HFFc6 (cell line): ENCODE measurements at regions not wholly inside any gene's neighbourhood (a gene's known extent, or its start where the extent isn't known, plus 50 kb on each side); places are given as distances from the start of the nearest gene placed in this dataset.

ENCODE experiments used
- DNase-seq: peaks from one replicate; pipeline ENCODE4 v3.0.0-alpha.2; 2018
- H3K27ac Mint-ChIP-seq: 2 replicates; pipeline ENCODE4 v1.8.0; 2020; ENCODE audit warnings: mild to moderate bottlenecking, mixed read lengths
- H3K27me3 Mint-ChIP-seq: 2 replicates; pipeline ENCODE4 v1.8.0; 2021; ENCODE audit warnings: mild to moderate bottlenecking, moderate library complexity, mixed read lengths; ENCODE audit not compliant: insufficient read depth
- H3K36me3 Mint-ChIP-seq: 2 replicates; pipeline ENCODE4 v1.8.0; 2021; ENCODE audit warnings: low read depth, mixed read lengths
- H3K4me1 Mint-ChIP-seq: 2 replicates; pipeline ENCODE4 v1.8.0; 2020; ENCODE audit warnings: low read depth, mixed read lengths
- H3K4me3 Mint-ChIP-seq: 2 replicates; pipeline ENCODE4 v1.8.0; 2020; ENCODE audit warnings: mild to moderate bottlenecking, moderate library complexity, mixed read lengths
- H3K9me3 Mint-ChIP-seq: 2 replicates; pipeline ENCODE4 v1.8.0; 2020; ENCODE audit warnings: mild to moderate bottlenecking, mixed read lengths
- CTCF ChIP-seq: fragments of 200-600 bp; sonication (generic); IDR thresholded peaks from 2 replicates; pipeline ENCODE4 v1.5.0; 2021; ENCODE audit warnings: antibody characterized with exemption, mild to moderate bottlenecking

- no peak for DNase-seq
- peaks cover 29% of the 10 kb centered on the region for H3K27me3 Mint-ChIP-seq
- no peak for TF ChIP-seq CTCF
- H3K4me3 Mint-ChIP-seq, result no peak overlapping the region
- H3K9me3 Mint-ChIP-seq, result no peaks in the 10 kb centered on the region
- H3K36me3 Mint-ChIP-seq, result no peaks in the 10 kb centered on the region
- H3K4me1 Mint-ChIP-seq, result no peaks in the 10 kb centered on the region
- H3K27ac Mint-ChIP-seq, result no peak overlapping the region
Measured at GRCh38 chr9:79975621-79976256, 404.0 kb downstream of the TLE4 start.

- no peaks in the 10 kb centered on the region for H3K36me3 Mint-ChIP-seq
- peaks cover 32% of the 10 kb centered on the region for H3K27me3 Mint-ChIP-seq
- no peaks in the 10 kb centered on the region for H3K4me1 Mint-ChIP-seq
- no peak overlapping the region for H3K27ac Mint-ChIP-seq
- H3K4me3 Mint-ChIP-seq, result no peak overlapping the region
- no peak for DNase-seq
- no peaks in the 10 kb centered on the region for H3K9me3 Mint-ChIP-seq
- no peak for TF ChIP-seq CTCF
Measured at GRCh38 chr9:79974806-79975422, 403.1 kb downstream of the TLE4 start.

GRCh38 chr9:79973627-79974026 lies 401.9 kb downstream of the TLE4 start:
- no peak for TF ChIP-seq CTCF
- H3K27me3 Mint-ChIP-seq, result peaks cover 32% of the 10 kb centered on the region
- H3K9me3 Mint-ChIP-seq, result no peaks in the 10 kb centered on the region
- H3K36me3 Mint-ChIP-seq, result no peaks in the 10 kb centered on the region
- no peak for DNase-seq
- H3K4me3 Mint-ChIP-seq, result no peak overlapping the region
- H3K4me1 Mint-ChIP-seq, result no peaks in the 10 kb centered on the region
- H3K27ac Mint-ChIP-seq, result no peak overlapping the region

- no peak overlapping the region for H3K27ac Mint-ChIP-seq
- no peaks in the 10 kb centered on the region for H3K9me3 Mint-ChIP-seq
- H3K4me1 Mint-ChIP-seq, result no peaks in the 10 kb centered on the region
- H3K4me3 Mint-ChIP-seq, result no peak overlapping the region
- H3K27me3 Mint-ChIP-seq, result peaks cover 21% of the 10 kb centered on the region
- no peak for TF ChIP-seq CTCF
- no peak for DNase-seq
- no peaks in the 10 kb centered on the region for H3K36me3 Mint-ChIP-seq
Measured at GRCh38 chr9:79970146-79970425, 398.3 kb downstream of the TLE4 start.

GRCh38 chr9:79969393-79970145 lies 397.8 kb downstream of the TLE4 start:
- no peak for DNase-seq
- peaks cover 23% of the 10 kb centered on the region for H3K27me3 Mint-ChIP-seq

More at GRCh38 chr9:79969393-79970145, 397.8 kb downstream of the TLE4 start:
- Mint-ChIP-seq H3K4me3 (no peak overlapping the region), H3K9me3 (no peaks in the 10 kb centered on the region), H3K4me1 (no peaks in the 10 kb centered on the region), H3K36me3 (no peaks in the 10 kb centered on the region), H3K27ac (no peak overlapping the region)
- TF ChIP-seq CTCF, result no peak
